GM19025 (cell line): ENCODE measurements at regions not wholly inside any gene's neighbourhood (a gene's known extent, or its start where the extent isn't known, plus 50 kb on each side); places are given as distances from the start of the nearest gene placed in this dataset.

Source experiments
- ATAC-seq: cut with Tn5 transposase; IDR thresholded peaks from one replicate; pipeline ENCODE4 v1.9.1; 2021; ENCODE audit warnings: mild to moderate bottlenecking, low read depth, moderate library complexity; ENCODE audit not compliant: unreplicated experiment

GRCh38 chr2:129229196-129229595 lies 750.3 kb upstream of the RAB6C start:
- ATAC-seq, result no peak

DNA sequence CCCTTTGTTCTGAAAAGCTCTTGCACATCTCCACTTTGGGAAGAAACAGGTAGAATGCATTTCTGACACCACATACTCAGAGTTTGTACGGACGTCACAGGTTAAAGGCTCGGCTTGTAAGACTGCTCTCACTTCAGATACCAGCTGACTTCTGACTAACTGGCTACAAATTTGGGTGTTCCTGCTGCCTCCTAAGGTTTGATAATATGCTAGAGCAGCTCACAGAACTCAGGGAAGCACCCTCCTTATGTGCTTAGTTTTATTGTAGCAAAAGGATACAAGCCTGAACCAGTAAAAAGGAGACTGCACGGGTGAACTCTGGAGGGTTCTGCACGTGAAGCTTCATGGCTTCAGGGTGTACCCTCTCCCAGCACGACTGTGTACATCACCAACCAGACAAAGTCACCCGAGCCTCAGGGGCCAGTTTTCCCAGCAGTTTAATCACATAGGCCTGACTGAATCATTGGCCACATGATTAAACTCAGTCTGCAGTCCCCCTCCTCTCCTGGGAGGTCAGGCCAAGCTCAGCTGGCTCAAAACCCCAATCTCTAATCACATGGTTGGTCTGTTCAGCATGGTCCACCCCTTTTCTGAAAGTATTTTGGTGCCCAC lies 749.5 kb upstream of the RAB6C start:
- no peak for ATAC-seq

DNA sequence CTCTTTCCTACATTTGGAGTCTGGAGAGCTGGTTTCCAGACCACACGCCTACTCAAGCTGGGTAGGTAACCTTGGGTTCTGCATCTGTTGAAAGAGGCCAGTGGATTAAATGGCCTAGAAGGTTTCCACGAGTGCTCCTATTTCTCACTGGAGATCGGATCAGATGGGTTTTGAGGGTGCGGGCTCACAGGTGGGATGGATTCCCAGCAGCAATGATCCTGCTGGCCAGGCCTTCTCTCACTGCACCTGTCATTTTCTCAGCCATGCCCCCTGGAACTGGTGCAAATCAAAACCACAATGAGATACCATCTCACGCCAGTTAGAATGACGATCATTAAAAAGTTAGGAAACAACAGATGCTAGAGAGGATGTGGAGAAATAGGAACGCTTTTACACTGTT lies 747.5 kb upstream of the RAB6C start:
- no peak for ATAC-seq

DNA sequence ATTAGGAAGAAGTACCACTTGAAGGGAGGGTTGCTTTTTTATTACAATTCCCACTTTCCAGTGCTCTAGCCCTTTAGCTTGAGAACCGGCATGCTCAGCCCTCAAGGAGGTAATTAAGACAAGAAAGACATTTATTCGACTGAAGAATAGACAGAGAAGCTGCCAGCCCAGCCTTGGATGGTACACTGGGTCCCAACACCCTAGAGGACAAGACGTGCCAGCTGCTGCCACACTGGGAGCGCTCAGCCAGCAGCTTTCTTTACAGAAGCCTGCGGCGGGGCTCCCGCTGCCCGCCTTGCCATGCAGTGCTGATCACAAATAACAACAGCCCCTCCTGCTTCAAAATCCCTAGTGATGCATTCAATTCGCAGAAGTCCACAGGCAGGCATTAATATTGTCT lies 746.3 kb upstream of the RAB6C start:
- ATAC-seq, result no peak

DNA sequence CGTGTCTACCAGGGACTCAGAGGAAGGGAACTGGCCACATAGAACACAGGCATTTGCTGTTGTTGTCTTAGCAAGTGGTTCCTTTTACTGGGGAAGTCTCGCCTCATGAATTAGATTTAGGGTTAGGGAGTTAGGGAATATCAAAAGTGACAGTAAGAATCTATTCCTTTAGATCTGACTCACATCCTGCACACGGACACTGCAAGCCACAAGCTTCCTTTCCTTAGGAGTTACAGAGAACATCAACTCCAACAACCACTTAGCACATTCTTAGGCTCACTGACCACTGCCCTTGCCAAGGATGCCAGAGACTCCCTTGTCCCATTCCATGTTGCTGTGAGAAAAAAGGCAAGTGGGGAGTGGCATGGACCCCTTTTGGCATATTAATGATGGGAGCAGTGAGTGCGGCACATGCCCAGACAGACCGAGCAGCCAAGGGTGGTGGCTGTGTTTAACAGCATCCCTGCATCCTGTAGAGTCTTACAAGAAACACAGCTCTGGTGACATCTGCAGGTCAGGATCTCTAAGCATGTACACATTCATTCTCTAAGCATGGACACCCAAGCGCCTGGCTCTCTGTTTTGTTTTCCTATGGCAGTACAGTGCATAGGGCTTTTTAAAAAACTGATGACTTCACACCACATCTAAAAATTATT lies 745.6 kb upstream of the RAB6C start:
- no peak for ATAC-seq

DNA sequence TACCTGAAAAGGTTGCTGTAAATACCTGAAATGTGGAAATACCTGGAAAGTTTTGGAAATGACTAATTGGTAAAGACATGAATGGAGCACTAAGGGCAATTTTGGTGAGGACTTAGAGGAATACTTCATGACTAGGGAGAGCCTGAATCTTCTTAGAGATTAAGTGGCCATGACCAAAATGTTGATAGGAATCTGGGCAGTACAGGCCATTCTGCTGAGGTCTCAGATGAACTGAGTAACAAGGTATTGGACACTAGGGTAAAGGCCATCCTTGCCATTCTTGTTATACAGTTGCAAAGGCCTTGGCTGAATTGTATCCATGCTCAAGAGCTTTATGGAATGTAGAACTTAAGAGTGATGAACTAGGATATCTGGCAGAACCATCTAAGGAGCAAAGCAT lies 742.9 kb upstream of the RAB6C start:
- ATAC-seq, result no peak

- no peak for ATAC-seq
These were observed 741.3 kb upstream of the RAB6C start for GRCh38 chr2:129237966-129238725.

DNA sequence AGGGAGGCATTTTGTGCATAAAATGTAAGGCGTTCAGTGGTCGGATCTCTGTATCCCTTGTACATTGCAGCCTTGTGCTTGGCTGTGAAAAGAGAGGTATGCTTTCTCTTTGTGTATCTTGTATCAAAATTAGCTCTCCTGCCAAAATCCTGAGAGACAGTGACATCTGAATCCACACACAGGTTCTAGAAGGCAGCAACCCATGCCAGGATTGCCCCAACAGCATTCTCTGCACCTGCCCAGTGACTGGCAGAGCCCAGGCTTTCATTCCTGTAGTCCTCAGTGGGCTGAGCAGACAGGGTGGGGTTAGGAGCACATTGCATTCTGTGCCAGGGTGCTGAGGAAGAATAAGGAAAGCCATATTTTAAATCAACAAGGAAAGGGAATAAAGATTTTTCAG lies 740.3 kb upstream of the RAB6C start:
- no peak for ATAC-seq

DNA sequence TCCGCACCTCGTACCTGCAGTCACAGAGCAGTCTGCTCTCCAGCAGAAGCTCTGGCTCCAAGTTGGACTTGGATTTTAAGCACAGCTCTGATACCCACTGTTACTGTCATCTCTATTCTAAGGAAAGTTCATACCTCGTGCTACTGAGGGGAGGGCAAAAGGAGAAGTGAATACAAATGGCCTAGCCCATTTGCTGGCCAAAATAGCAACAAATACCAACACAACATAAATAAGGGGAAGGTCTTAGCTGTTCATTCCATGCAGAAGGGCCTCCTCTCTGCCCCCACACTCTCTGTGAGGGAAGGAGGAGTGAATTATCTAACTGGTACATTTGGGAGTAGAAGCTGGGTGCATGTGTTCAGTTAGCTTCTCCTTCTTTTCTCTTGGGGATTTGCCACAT lies 739.4 kb upstream of the RAB6C start:
- ATAC-seq, result no peak

- no peak for ATAC-seq
These were observed 737.2 kb upstream of the RAB6C start for GRCh38 chr2:129242269-129242668.

DNA sequence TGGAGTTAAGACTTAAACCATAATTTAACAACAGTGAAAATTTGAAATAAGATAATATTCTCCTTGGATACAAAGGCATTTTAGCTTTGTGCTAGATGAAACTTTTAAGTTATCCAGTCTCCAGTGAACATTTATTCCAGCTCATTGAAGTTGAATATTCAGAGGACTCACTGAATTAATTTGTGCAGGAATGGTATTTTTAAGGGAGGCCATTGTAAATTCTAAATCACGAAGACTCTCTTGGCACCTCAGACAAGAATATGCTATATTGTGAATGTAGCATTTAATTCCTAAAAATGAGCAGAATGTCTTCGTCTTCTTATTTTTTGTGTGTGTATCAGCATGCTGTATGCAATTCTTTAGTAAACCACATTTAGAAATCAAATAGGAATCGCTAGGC lies 731.7 kb upstream of the RAB6C start:
- no peak for ATAC-seq

GRCh38 chr2:129248198-129248597 lies 731.3 kb upstream of the RAB6C start:
- ATAC-seq, result no peak

GRCh38 chr2:129252781-129253460 lies 726.5 kb upstream of the RAB6C start:
- no peak for ATAC-seq

DNA sequence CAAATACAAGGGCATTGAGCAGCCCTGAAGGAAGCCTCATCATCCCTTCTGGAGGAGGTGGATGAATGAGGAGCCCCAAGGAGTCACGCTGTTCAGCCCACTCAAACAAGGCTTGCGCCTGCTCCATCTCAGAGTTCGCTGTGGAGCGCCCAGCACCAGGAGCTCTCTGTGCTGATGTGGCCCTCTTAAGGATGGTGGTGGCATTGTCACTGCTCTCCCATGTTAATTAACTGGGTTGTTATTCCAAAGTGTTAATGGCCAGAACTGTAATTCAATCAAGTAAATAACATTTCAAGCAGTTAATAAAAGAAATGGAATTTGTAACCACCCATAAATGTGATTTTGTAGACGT lies 726.0 kb upstream of the RAB6C start:
- no peak for ATAC-seq

DNA sequence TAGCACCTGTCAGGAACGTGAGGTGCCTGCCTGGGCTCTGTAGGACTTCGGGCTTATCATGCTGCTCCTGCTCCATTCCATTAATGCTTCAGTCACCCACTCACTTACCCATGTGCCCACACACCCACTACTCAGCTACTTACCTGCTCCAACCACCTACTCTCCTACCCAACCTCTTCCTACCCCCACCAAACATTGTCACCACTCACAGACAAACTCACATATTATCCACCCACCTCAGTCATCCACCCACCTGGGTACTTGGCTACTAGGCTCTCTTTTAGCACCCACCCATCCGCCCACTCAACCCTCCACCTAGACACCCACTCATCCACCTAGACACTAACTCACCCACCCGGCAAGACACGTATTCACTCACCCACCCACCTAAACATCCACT lies 724.7 kb upstream of the RAB6C start:
- no peak for ATAC-seq

- no peak for ATAC-seq
These were observed 723.7 kb upstream of the RAB6C start for GRCh38 chr2:129255610-129256313.

DNA sequence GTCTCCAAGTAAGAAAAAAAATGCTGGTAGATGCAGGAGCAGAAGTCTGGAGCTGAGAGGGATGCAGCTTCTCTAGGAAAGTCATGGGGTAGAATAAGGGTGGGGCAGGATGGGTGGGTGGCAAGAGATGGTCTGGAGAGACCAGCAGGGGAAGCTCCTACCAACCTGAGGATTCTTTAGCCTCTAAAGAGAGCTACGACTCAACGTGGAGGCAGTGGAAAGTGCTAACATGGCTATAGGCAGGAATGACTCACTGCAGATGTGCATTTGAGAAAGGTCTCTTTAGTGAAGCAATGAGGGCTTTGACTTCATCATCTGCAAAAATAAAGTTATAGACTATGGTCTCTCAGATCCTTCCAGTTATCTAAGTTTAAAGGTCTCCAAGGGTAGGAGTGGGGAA lies 722.8 kb upstream of the RAB6C start:
- no peak for ATAC-seq

DNA sequence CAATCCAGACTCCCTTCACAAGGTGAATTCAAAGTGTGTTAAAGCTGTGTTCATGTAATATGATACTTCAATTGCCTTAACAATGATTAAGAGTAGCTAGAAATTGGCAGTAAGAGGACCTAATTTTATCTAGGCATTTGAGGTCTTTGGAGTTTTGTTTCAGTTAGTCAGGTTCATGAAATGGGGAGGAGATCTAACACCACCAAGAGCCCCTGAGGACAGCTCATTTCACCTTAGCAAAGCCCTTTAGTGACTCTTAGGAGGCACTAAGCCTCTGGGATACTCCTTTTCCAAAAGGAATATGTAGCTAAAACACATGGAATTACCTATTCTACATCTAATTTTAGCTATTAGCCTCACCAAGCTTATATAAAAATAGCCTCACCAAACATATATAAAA lies 716.5 kb upstream of the RAB6C start:
- no peak for ATAC-seq

DNA sequence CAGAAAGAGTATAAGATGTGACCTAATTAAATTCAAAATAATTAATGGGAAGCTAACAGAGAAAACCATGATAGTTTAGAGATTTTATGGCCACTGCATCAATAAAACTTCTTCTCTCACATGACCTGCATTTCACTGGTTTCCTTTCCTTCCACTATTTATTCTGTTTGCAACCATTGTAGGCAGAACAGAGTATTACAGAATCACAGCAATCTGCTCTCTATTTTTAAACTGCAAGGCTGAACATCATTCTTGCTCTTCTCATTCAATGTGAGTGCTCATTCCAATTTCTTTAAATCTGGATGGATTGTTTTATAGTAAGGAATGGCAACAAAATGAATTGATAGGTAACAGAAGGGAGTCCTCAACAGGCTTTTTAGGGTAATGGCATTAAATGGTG lies 715.5 kb upstream of the RAB6C start:
- ATAC-seq, result no peak

- no peak for ATAC-seq
These were observed 711.9 kb upstream of the RAB6C start for GRCh38 chr2:129267559-129267958.
